Activated CD8-positive, alpha-beta T cell treated with anti-CD3 and anti-CD28 coated beads for 36 hours (primary cell): ENCODE measurements at regions not wholly inside any gene's neighbourhood (a gene's known extent, or its start where the extent isn't known, plus 50 kb on each side); places are given as distances from the start of the nearest gene placed in this dataset.

Experiments
- ATAC-seq: fragments of 200-7000 bp; cut with Tn5 transposase; one replicate; pipeline ENCODE4 v1.10.0; 2021; ENCODE audit warnings: mild to moderate bottlenecking, moderate library complexity
- CTCF ChIA-PET: fragments of 350-600 bp; sonication (Branson Sonifier 250); formaldehyde crosslinking; loops from one replicate; lab custom pipeline; 2021; ENCODE audit warnings: antibody characterized with exemption; lab: Charles Lee
- POLR2A ChIA-PET: fragments of 350-600 bp; sonication (Branson Sonifier 250); formaldehyde crosslinking; loops from one replicate; lab custom pipeline; 2021; ENCODE audit warnings: antibody characterized with exemption; lab: Charles Lee
- DNase-seq: peaks from one replicate; pipeline ENCODE4 v3.0.0-alpha.2; 2020
- H3K27ac Mint-ChIP-seq: one replicate; pipeline ENCODE4 v1.8.0; 2021; ENCODE audit warnings: mild to moderate bottlenecking, mixed read lengths
- H3K27me3 Mint-ChIP-seq: one replicate; pipeline ENCODE4 v1.8.0; 2021; ENCODE audit warnings: mixed read lengths
- H3K36me3 Mint-ChIP-seq: one replicate; pipeline ENCODE4 v1.8.0; 2021; ENCODE audit warnings: low read depth, mixed read lengths
- H3K4me1 Mint-ChIP-seq: one replicate; pipeline ENCODE4 v1.8.0; 2021; ENCODE audit warnings: low read depth, mixed read lengths
- H3K4me3 Mint-ChIP-seq: one replicate; pipeline ENCODE4 v1.8.0; 2021; ENCODE audit warnings: mild to moderate bottlenecking, moderate library complexity, mixed read lengths
- H3K9me3 Mint-ChIP-seq: one replicate; pipeline ENCODE4 v1.8.0; 2021; ENCODE audit warnings: mixed read lengths
- intact Hi-C: fragments of 100-400 bp; cut with micrococcal nuclease; formaldehyde crosslinking; loops from one replicate; pipeline ENCODE4 v1.10.0; 2022
- TF ChIP-seq, protein P1 (sequence below): fragments of 200-600 bp; IDR thresholded peaks from one replicate; pipeline ENCODE4 v1.8.0; 2022; ENCODE audit warnings: antibody characterized with exemption, mild to moderate bottlenecking

DNA sequence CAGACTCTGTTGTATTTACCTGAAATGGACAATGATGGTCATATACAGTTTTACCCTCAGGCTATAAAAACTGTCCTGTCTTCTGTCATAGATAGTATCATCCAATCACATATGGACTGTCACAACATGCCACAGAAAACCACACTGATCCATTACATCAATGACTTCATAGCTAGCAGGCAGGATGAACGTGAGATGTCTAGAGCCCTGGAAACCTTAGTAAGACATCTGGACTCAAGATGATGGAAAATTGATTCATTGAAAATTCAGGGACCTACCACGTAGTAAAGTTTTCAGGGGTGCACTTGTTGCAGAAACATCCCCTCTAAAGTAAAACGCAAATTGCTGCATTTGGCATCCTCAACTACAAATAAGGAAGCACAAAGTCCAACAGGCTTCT lies 284.4 kb upstream of the RGMB start:
- TF ChIP-seq, protein P1, sequence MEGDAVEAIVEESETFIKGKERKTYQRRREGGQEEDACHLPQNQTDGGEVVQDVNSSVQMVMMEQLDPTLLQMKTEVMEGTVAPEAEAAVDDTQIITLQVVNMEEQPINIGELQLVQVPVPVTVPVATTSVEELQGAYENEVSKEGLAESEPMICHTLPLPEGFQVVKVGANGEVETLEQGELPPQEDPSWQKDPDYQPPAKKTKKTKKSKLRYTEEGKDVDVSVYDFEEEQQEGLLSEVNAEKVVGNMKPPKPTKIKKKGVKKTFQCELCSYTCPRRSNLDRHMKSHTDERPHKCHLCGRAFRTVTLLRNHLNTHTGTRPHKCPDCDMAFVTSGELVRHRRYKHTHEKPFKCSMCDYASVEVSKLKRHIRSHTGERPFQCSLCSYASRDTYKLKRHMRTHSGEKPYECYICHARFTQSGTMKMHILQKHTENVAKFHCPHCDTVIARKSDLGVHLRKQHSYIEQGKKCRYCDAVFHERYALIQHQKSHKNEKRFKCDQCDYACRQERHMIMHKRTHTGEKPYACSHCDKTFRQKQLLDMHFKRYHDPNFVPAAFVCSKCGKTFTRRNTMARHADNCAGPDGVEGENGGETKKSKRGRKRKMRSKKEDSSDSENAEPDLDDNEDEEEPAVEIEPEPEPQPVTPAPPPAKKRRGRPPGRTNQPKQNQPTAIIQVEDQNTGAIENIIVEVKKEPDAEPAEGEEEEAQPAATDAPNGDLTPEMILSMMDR: no peak
- Mint-ChIP-seq H3K27me3 (no peaks in the 10 kb centered on the region), H3K27ac (no peak overlapping the region), H3K36me3 (no peaks in the 10 kb centered on the region), H3K9me3 (peaks cover 3% of the 10 kb centered on the region), H3K4me1 (no peaks in the 10 kb centered on the region), H3K4me3 (no peak overlapping the region)
- POLR2A ChIA-PET: no interaction called here
- ATAC-seq (no peak), DNase-seq (no peak)
- intact Hi-C loops: no loop called here
- CTCF ChIA-PET: interaction anchor here (1.0 kb wide), 1 partner anchor 10 kb away, joined by 3 read pairs; no protein-coding TSS in a partner anchor

DNA sequence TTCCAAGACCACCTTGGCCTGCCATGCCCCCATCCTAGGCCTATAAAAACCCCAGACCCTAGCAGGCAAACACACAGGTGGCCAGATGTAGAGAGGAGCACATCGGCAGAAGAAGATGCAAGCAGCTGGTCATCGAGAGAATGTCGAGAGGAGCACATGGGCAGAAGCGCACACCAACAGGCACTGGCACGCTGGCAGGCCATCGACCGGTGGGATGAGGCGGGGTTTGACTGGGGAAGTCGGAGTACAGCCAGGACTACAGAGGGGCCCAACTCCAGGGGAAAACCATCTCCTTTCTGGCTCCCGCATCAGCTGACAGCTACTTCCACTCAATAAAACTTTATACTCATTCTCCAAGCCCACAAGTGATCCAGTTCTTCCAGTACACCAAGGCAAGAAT lies 283.1 kb upstream of the RGMB start:
- no peak for ATAC-seq

DNA sequence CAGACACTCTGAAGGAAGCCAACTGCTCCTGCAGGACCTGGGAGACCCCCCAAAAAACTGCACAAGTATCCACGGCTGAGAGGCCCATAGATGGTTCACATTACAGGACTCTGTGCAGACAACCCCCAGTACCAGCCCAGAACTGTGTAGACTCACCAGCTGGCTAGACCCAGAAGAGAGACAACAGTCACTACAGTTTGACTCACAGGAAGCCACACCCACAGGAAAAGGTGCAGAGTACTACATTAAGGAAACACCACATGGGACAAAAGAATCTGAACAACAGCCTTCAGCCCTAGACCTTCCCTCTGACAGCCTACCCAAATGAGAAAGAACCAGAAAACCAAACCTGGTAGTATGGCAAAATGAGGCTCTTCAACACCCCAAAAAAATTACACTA lies 281.2 kb upstream of the RGMB start:
- no peak overlapping the region for H3K27ac Mint-ChIP-seq
- no peaks in the 10 kb centered on the region for H3K4me1 Mint-ChIP-seq
- intact Hi-C loops: no loop called here
- ChIA-PET POLR2A (no interaction called here), CTCF (no interaction called here)
- ATAC-seq: no peak
- TF ChIP-seq, protein P1: no peak
- no peaks in the 10 kb centered on the region for H3K36me3 Mint-ChIP-seq
- H3K27me3 Mint-ChIP-seq: no peaks in the 10 kb centered on the region
- no peak overlapping the region for H3K4me3 Mint-ChIP-seq
- peaks cover 8% of the 10 kb centered on the region for H3K9me3 Mint-ChIP-seq
- DNase-seq: no peak

More for the DNA sequence above, 283.1 kb upstream of the RGMB start:
- H3K27me3 Mint-ChIP-seq: no peaks in the 10 kb centered on the region
- CTCF ChIA-PET: no interaction called here
- no peak overlapping the region for H3K4me3 Mint-ChIP-seq
- H3K27ac Mint-ChIP-seq: no peak overlapping the region
- no peaks in the 10 kb centered on the region for H3K36me3 Mint-ChIP-seq
- no peaks in the 10 kb centered on the region for H3K4me1 Mint-ChIP-seq
- POLR2A ChIA-PET: no interaction called here
- TF ChIP-seq, protein P1: no peak
- no peak for DNase-seq
- intact Hi-C loops: no loop called here
- H3K9me3 Mint-ChIP-seq: peaks cover 8% of the 10 kb centered on the region

DNA sequence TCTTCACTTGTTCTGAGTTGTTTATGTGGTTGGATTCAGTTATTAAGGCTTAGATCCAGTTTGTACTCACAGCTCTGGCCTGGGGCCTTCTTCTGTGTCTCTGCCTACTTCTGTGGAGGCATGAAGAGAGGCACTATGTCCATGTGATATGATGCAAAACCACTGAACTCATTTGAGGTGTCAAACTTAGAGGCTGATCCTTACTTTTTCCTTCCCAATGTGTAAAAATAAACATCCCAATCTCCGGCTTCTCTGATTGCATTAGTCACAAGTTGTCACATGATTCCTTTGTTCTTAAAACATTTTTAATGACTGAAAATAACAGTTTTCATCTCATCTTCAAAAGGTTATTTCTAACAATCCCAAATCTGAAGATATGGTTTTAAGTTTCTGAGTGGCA lies 276.0 kb upstream of the RGMB start:
- intact Hi-C loops: no loop called here
- no peaks in the 10 kb centered on the region for H3K4me1 Mint-ChIP-seq
- H3K36me3 Mint-ChIP-seq: no peaks in the 10 kb centered on the region
- POLR2A ChIA-PET: no interaction called here
- H3K9me3 Mint-ChIP-seq: peaks cover 7% of the 10 kb centered on the region
- H3K4me3 Mint-ChIP-seq: no peak overlapping the region
- H3K27me3 Mint-ChIP-seq: no peaks in the 10 kb centered on the region
- TF ChIP-seq, protein P1: no peak
- CTCF ChIA-PET: interaction anchor here (1.3 kb wide), 1 partner anchor 272 kb away, joined by 3 read pairs; no protein-coding TSS in a partner anchor
- no peak for DNase-seq
- ATAC-seq: no peak
- no peak overlapping the region for H3K27ac Mint-ChIP-seq

DNA sequence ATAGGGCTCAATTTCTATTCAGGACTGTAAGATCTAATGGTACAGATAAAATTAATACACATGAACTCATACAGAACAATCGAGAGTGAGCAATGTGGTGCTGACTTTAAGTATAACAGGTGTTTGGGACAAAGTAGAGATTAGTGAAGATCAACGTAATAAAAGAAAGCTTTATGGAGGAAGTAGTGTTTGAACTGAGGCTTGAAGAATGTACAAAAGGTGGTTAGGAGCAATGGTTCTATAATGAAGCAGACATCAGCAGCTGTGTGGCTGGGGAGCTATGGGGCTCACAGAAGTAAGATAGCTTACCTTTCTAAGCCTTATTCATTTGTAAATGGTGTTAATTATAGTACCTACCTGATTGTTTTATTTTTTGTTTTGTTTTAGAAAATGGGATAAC lies 275.4 kb upstream of the RGMB start:
- DNase-seq (no peak), ATAC-seq (no peak)
- TF ChIP-seq, protein P1: no peak
- ChIA-PET CTCF (interaction anchor here (1.3 kb wide), 1 partner anchor 271 kb away, joined by 3 read pairs; no protein-coding TSS in a partner anchor), POLR2A (no interaction called here)
- intact Hi-C loops: no loop called here
- Mint-ChIP-seq H3K4me3 (no peak overlapping the region), H3K27me3 (no peaks in the 10 kb centered on the region), H3K4me1 (no peaks in the 10 kb centered on the region), H3K27ac (no peak overlapping the region), H3K36me3 (no peaks in the 10 kb centered on the region), H3K9me3 (peaks cover 5% of the 10 kb centered on the region)
